ENCODE measurements at regions not wholly inside any gene's neighbourhood (a gene's known extent, or its start where the extent isn't known, plus 50 kb on each side); places are given as distances from the start of the nearest gene placed in this dataset.

GRCh38 chr18:4734903-4735302 is 279.8 kb upstream of the DLGAP1 start:
- no peaks in the 10 kb centered on the region for H4K20me1 ChIP-seq (ENCODE audit: insufficient read depth, low read length)

GRCh38 chr18:4734021-4734420 is 278.9 kb upstream of the DLGAP1 start:
- H3F3A ChIP-seq (ENCODE audit: insufficient read depth, low read length), result no peaks in the 10 kb centered on the region
- H3K4me3 ChIP-seq (ENCODE audit: low read depth, low read length, poor library complexity, severe bottlenecking), result no peak overlapping the region
- H2AFZ ChIP-seq (ENCODE audit: low read length), result no peak overlapping the region
- H3K9me2 ChIP-seq (ENCODE audit: low read depth, low read length), result no peaks in the 10 kb centered on the region
- no peaks in the 10 kb centered on the region for H3K36me3 ChIP-seq (ENCODE audit: insufficient read depth, low read length)
- TF ChIP-seq, protein P1, sequence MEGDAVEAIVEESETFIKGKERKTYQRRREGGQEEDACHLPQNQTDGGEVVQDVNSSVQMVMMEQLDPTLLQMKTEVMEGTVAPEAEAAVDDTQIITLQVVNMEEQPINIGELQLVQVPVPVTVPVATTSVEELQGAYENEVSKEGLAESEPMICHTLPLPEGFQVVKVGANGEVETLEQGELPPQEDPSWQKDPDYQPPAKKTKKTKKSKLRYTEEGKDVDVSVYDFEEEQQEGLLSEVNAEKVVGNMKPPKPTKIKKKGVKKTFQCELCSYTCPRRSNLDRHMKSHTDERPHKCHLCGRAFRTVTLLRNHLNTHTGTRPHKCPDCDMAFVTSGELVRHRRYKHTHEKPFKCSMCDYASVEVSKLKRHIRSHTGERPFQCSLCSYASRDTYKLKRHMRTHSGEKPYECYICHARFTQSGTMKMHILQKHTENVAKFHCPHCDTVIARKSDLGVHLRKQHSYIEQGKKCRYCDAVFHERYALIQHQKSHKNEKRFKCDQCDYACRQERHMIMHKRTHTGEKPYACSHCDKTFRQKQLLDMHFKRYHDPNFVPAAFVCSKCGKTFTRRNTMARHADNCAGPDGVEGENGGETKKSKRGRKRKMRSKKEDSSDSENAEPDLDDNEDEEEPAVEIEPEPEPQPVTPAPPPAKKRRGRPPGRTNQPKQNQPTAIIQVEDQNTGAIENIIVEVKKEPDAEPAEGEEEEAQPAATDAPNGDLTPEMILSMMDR (IDR thresholded peaks at IDR 0.05; ENCODE audit: low read length), result no peak
- no peak for TF ChIP-seq EZH2 (IDR thresholded peaks at IDR 0.05; ENCODE audit: borderline replicate concordance, low read length)
- no peak overlapping the region for H3K9ac ChIP-seq (ENCODE audit: low read length)
- no peaks in the 10 kb centered on the region for H4K20me1 ChIP-seq (ENCODE audit: insufficient read depth, low read length)
- no peak overlapping the region for H3K27ac ChIP-seq (ENCODE audit: low read depth, low read length, poor library complexity, severe bottlenecking)
- H3K79me2 ChIP-seq (ENCODE audit: insufficient read depth, low read length), result no peaks in the 10 kb centered on the region
- no peaks in the 10 kb centered on the region for H3K4me1 ChIP-seq (ENCODE audit: insufficient read depth, low read length, severe bottlenecking)
- no peaks in the 10 kb centered on the region for H3K9me3 ChIP-seq (ENCODE audit: low read length)
- no peaks in the 10 kb centered on the region for H3K27me3 ChIP-seq (ENCODE audit: insufficient read depth, low read length)
- H3K4me2 ChIP-seq (ENCODE audit: low read length), result no peak overlapping the region

More at GRCh38 chr18:4734903-4735302, 279.8 kb upstream of the DLGAP1 start:
- Histone ChIP-seq H3K79me2 (ENCODE audit: insufficient read depth, low read length) (no peaks in the 10 kb centered on the region), H3K9me2 (ENCODE audit: low read depth, low read length) (no peaks in the 10 kb centered on the region), H3K4me3 (ENCODE audit: low read depth, low read length, poor library complexity, severe bottlenecking) (no peak overlapping the region), H3F3A (ENCODE audit: insufficient read depth, low read length) (no peaks in the 10 kb centered on the region), H3K9ac (ENCODE audit: low read length) (no peak overlapping the region), H3K4me1 (ENCODE audit: insufficient read depth, low read length, severe bottlenecking) (no peaks in the 10 kb centered on the region), H3K27ac (ENCODE audit: low read depth, low read length, poor library complexity, severe bottlenecking) (no peak overlapping the region), H3K27me3 (ENCODE audit: insufficient read depth, low read length) (no peaks in the 10 kb centered on the region), H3K4me2 (ENCODE audit: low read length) (no peak overlapping the region), H3K36me3 (ENCODE audit: insufficient read depth, low read length) (no peaks in the 10 kb centered on the region), H3K9me3 (ENCODE audit: low read length) (no peaks in the 10 kb centered on the region), H2AFZ (ENCODE audit: low read length) (no peak overlapping the region)
- TF ChIP-seq EZH2 (IDR thresholded peaks at IDR 0.05; ENCODE audit: borderline replicate concordance, low read length), result no peak
- TF ChIP-seq, protein P1 (IDR thresholded peaks at IDR 0.05; ENCODE audit: low read length), result no peak

DNA sequence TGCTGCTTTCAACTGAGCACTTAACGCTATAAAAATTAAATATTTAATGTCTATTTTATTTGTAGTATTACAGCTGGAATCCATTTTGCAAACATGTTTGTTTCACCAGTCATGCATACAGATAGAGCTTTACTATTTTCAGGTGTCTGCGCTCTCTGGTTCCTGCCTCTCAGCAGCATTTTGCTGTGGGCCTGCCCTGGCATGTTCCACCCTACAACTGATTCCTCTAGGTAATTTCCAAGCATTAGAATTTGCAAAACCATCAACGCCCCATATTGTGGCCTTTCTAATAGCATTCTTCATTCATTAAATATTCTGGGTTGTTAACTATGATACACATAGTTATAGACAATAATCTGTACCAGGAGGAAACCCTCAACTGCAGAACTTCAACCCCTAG is 266.4 kb upstream of the DLGAP1 start:
- Histone ChIP-seq H3K4me2 (ENCODE audit: low read length) (no peak overlapping the region), H3K79me2 (ENCODE audit: insufficient read depth, low read length) (no peaks in the 10 kb centered on the region), H3F3A (ENCODE audit: insufficient read depth, low read length) (no peaks in the 10 kb centered on the region), H4K20me1 (ENCODE audit: insufficient read depth, low read length) (no peaks in the 10 kb centered on the region), H3K36me3 (ENCODE audit: insufficient read depth, low read length) (no peaks in the 10 kb centered on the region), H2AFZ (ENCODE audit: low read length) (no peak overlapping the region), H3K4me3 (ENCODE audit: low read depth, low read length, poor library complexity, severe bottlenecking) (no peak overlapping the region), H3K27ac (ENCODE audit: low read depth, low read length, poor library complexity, severe bottlenecking) (no peak overlapping the region), H3K9me2 (ENCODE audit: low read depth, low read length) (no peaks in the 10 kb centered on the region), H3K9me3 (ENCODE audit: low read length) (no peaks in the 10 kb centered on the region), H3K9ac (ENCODE audit: low read length) (no peak overlapping the region), H3K4me1 (ENCODE audit: insufficient read depth, low read length, severe bottlenecking) (no peaks in the 10 kb centered on the region), H3K27me3 (ENCODE audit: insufficient read depth, low read length) (no peaks in the 10 kb centered on the region)
- TF ChIP-seq, protein P1 (IDR thresholded peaks at IDR 0.05; ENCODE audit: low read length), result no peak
- TF ChIP-seq EZH2 (IDR thresholded peaks at IDR 0.05; ENCODE audit: borderline replicate concordance, low read length), result no peak
